GM18502 (cell line): ENCODE measurements at regions not wholly inside any gene's neighbourhood (a gene's known extent, or its start where the extent isn't known, plus 50 kb on each side); places are given as distances from the start of the nearest gene placed in this dataset.

Experiments used
- ATAC-seq: cut with Tn5 transposase; IDR thresholded peaks from one replicate; pipeline ENCODE4 v1.9.1; 2021; ENCODE audit warnings: mild to moderate bottlenecking; ENCODE audit not compliant: unreplicated experiment, poor library complexity

DNA sequence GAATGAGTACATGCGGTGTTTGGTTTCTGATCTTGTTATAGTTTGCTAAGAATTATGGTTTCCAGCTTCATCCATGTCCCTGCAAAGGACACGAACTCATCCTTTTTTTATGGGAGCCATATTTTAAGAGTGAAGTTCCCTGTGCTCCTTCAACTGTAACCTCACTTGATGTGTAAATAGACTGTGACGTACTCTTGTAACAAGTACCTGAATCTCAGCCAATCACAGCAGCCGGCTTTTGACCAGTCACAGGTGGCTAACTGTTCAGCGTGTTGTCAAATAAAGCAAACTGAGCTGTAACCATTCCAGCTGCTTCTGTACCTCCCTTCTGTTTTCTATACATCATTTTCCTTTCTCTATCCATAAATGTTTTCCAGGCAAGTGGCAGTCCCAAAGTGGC, 774.3 kb upstream of the HS6ST1 start:
- no peak for ATAC-seq

DNA sequence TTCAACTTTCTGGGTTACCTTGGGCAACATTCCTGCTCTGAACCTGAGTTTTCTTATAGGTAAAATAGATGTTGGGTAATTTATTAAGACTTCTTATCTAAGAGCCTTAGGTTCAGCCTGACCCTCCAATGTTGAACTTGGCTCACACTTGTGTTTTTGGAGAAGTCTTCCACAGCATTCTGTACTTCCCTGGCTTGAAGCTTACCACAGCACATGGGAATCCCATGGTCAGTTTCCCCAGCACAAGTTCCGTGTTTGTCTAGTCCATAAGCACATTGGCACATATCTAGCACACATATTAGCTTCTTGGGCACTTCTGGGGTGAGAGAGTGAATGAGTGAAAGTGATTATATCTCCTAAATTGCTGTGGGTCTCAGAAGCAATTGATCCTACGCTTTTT, 782.5 kb upstream of the HS6ST1 start:
- ATAC-seq = no peak

DNA sequence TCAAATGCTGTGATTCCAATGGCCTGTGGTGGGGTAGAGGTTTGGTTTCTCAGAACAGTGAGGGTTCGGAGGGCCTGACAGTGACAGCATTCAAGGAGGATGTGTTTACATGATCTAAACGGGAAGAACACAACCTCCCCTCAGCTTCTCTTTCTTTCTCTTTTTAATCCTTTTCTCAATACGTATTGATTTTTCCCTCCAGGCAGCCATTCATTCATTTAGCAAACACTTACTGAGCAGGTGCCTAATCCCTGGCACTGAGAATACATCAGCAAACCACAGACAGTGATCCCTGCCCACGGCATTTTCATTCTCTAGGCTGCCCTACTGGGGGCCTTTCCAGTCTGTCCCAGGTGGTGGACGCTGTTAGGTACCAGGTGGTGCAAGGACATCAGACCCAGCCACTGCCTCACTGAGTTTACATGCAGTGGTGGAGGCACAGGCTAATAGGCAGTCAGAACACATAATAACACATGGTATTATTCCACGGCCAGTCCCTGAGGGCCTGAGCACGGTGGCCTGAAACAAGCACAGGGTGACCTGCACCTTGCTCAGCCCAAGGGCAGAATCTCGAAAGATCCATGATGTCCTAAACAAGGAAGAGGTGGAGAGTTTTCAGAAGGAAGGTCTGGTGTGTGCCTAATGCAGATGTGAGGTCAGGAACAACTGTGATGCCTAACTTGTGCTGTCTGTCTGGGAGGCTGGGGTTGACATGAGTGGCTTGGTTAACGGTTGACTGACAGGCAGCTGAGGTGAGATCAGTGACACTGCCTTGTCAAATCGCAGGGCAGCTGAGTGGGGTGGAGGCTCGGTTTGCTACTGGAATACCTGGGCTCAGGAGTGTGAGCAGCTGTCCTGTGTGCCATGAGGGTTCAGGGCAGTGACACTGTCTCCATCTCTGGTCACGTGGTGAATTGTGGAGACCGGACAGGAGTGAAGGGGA, 785.5 kb upstream of the HS6ST1 start:
- ATAC-seq = no peak

DNA sequence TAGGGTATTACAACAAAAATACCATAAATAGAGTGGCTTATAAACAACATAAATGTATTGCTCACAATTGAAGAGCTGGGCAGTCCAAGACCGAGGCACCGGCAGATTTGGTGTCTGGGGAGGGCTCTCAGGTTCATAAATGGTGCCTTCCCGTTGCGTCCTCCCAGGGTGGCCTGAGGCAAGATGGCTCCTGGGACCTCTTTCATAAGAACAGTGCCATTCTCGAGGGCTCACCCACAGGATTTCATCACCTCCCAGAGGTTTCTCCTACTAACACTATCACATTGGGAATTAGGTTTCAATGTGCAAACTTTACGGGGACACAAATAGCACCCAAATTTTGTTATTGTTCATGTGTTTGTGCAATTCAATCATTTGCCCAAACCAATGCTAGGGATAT, 793.5 kb upstream of the HS6ST1 start:
- ATAC-seq = no peak

DNA sequence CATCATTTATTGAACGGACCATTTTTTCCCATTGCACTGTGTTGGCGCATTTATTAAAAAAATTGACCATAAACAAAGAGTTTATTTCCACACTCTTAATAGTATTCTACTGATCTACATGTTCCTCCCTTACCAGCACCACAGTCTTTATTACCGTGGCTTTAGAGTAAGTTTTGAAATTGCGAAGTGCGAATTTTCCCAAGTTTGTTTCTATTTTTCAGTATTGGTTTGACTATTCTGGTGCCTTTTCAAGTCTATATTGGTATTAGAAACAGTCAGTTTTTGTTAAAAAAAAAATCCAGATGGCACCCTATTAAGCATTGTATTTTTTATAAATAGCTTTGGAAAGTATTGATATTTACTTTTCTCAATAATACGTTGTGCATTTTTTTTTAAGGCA, 795.1 kb upstream of the HS6ST1 start:
- ATAC-seq = no peak

DNA sequence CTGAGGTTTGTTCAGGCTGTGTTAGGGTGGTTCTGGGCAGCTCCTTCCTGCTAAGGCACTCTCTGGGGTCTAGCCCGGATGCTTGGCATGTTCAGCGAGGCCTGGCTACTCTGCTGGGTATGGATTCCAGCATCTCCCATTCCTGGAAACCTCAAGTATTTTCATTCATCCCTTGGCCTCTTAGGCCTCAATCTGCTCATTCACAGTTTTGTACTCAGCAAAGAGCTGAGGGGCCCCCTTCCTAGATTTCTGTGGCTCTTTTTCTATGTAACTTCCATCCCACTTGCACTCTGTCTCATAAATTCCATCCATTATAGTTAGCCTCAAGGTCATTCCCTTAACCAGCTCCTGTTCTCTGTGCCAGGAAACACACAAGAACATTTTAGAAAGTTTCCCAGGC, 798.8 kb upstream of the HS6ST1 start:
- no peak for ATAC-seq

DNA sequence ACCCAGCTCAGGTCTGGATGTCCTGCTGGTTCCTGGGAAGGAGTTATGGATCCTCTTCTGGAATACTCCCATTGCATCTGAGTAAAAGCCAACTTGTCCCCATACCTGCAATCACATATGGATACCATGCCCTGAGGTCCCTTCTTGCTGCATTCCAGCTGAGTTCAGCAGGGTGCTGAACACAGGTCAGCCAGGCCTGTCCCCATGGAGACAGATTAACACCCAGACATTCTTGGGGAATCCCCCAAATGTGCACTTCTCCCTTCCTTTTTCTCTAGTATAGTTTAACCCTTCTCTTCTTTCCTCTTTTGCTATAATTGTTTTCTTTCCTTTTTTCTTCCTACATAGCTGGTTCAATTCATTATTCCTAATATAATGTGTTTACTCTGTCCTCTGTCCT, 799.6 kb upstream of the HS6ST1 start:
- ATAC-seq = no peak

DNA sequence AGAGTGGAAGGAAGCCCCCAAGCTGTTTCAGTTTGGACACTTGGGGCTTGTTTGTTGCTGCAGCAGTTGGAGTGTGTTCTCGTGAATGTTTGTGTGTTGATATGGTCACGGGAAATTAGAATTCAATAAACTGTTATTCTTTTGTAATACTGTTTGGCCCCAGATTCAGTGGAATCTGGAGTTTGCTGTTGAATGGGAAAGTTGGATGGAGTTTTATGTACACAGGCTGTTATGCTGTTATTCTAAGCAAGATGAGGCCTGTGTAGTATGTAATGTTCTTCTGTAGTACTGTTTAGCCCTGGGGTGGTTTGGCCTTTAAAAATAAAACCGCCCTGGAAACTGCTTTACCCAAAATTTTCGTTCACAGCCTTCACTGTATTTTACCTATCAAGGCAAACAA, 810.4 kb upstream of the HS6ST1 start:
- no peak for ATAC-seq

DNA sequence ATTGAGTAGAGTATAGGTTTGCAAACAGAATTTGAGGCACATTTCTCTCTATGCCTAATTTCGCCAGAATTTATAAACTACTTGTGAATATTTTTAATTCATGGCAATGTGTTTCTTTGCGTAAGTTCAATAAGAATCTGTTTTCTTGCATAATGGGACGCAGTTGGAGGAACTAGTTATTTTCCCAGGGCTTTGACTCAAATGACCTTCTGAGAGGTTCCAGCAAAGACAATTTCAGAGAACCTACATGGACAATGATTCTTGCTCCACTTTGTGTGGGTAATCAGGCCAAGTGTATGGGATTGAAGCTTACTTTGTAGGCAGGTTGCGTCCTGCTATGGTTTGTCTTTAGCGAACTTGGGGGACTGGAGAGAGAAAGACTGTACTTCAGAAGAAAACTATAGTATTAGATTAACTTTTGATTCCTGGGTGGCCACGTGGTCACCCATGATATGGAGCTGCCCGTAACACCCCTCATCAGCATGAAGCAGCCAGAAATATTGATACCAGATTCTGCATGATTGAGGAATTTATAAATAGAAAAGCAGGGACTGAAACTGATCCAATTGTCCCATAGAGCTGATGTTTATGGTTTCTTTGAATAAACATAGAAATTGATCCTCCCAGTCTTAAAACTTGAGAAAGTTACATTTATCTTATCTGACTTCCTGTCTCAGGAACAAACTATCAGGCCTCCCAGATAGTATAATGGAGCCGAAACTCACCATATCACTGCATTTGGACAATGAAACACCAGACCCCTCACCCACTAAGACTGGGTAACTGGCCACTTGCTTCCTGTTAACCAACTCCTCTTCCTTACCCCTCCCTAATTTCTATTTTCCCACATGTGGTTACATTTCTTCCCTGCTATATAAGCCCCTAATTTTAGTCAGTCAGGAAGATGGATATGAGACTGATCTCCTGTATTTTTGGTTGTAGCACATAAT, 815.3 kb upstream of the HS6ST1 start:
- ATAC-seq = no peak

DNA sequence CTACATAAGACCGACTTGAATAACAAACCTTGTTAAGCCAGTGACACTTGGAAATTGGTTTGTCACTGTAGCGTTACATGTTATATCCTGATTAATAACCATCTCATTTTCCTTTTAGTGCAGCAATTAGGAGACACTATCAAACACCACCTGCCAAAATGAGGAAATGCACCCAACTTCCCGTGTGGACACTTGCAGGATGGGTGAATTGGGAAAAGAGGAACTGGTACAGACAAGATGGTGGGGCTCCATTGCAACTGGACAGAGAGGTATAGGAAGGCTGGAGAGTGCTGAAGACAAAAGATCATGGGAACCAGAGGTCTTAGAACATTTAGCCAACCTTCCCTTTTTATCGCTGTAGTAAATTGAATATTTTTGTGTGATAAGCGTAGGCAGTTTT, 816.3 kb upstream of the HS6ST1 start:
- no peak for ATAC-seq

DNA sequence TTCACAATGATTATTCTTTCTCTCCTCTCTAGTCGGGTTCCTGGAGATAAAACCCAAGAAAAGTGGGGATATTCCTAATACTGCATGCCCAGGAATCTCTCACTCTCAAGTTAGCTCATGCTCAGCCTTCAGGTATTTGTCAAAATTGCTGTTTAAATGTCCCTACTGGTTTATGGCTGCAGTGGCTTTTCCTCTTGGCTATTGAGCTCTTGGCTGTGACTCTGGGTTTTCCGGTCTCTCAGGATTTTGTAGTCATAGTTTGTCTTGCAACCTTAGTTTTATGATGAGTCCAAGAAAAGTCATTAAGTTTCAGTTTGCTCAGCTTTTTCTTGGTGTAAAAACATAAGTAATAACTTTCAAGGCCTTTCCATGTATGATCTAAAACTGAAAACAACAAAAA, 820.7 kb upstream of the HS6ST1 start:
- ATAC-seq = no peak

DNA sequence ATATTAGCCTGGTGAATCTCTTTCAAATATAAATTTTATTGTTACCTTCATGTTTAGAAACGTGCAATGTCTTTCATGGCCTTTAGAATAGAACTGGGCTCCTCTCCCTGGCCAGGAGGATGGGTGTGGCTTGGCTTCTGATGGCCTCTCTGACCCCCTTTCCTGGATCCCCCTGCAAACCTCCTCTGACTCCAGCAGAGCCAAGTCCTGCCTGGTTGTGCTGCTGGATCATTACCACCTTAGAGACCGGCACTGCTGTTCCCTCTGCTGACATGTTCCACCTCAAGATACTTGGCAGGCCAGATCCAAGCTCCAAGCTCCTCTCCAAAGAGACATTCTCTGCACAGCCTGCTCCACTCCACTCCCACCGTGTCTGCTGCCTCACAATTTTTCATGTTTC, 823.8 kb upstream of the HS6ST1 start:
- no peak for ATAC-seq

DNA sequence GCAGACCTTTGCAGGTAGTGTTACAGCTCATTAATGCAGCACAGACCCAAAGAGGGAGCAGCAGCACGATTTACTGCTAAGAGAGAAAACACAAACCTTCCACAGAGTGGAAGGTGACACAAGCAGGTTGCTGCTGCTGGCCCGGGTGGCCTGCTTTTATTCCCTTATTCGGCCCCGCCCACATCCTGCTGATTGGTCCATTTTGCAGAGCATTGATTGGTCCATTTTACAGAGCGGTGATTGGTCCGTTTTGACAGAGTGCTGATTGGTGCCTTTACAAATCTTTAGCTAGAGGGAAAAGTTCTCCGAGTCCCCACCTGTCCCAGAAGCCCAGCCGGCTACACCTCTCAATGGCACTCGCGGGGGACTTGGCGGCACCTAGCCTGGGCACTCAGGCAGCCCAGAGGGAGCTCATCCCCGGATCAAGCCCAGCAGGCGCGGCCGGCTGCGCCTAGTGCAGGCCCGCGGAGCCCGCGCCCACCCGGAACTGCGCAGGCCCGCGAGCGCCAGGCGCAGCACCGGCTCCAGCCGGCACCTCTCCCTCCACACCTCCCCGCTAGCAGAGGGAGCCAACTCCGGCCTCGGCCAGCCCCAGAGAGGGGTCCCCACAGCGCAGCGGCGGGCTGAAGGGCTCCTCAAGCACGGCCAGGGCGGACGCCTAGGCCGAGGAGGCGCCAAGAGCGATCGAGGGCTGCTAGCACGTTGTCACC, 825.6 kb upstream of the HS6ST1 start:
- ATAC-seq = no peak

DNA sequence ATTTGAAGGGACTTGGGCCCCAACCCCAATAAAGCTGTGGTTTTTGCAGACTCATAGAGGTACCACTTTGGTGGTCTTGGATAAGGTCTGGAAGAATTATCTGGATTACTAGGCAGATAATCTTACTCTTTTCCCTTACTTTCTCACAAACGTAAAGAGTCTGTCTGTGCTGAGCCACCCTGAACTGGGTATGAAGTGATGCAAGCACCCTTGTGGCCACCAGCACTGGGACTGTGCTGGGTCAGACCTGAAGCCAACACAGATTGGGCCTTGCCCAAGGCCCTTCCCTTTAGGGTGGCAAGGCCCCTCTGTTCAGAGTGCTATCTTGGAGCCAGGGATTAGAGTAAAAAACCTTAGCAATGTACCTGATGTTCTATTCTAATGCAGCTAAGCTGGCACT, 827.0 kb upstream of the RAB6C start:
- no peak for ATAC-seq

DNA sequence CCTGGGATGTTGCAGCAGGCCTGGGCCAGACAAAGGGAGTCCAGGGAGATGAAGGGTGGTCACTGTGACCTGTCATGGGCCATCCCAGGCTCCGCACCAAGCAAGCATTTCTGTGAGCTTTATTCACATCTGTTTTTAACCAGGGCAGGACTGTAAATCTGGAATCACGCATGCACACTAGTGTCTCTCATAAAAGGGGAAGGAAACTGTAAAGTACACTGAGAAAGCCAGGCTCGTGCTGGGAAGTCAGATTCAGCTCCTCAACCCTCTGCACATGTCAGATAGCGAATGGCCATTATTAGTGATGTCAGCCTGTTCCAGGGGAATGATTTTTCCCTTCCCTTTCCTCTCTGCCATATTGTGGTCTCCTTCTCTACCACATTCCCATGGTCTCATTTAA, 818.6 kb upstream of the RAB6C start:
- no peak for ATAC-seq

DNA sequence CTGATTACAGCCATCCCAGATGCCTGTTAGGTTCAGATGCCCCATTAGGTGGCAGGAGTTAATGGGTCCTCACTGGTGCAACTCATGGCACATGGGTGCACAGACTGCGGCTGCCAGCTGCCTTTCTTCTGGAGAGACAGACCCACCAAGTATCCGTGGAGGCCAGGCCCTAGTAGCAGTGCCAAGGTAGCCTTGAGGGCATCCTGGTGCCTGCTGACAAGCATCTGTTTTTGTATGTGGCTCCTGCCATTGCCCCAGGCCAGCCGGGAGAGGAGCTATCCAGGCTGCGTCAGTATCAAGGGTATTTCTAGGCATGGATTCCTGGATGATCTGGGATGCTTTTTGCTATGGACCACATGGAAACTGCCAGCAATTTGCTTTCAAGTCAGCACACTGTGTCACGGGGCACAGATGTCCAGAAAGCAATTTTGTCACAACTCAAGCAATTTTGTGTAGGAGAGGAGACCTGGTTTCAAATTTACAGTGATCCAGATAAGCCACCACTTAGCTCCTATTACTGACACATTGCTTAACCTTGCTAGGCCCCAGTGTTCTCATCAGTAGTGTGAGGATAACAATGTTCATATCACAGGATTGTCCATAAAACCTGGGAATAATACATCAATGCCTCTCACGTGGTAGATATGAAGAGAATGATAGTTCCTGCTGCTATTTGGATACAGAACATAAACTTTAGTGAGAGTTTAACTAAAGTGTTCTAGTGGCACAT, 815.1 kb upstream of the RAB6C start:
- ATAC-seq = no peak

DNA sequence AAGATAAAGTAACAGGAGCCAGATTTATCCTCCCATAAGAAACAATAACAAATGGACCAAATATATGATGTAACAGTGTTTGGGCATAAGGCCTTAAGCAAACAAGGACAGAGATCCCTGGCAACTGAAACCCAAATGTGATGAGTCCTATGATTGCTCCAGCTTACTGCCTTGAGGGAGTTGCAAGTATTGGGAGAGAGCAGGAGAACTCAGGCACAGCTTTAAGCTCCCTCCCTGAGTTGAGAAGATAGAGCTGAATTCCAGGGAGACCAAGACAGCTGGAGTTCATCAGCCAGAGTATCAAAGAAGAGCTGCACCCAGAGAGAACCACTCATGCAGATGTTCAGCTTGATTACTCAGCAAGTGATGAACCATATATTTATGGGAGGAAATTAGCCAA, 814.5 kb upstream of the RAB6C start:
- no peak for ATAC-seq

DNA sequence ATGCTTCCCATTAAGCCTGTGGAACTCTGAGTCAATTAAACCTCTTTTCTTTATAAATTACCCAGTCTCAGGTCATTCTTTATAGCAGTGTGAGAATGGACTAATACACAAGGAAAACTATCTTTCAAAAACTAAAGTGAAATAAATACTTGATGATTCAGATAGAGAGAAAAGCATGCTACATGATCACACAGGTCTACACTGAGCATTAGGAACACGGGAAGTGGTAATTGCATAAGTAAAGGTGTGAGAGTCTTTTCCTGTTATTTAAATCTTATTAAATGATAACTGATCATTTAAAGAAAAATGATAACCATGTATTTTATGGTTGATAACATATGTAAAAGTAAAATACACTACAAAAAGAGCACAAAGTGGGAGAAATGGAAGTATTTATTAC, 812.0 kb upstream of the RAB6C start:
- no peak for ATAC-seq

DNA sequence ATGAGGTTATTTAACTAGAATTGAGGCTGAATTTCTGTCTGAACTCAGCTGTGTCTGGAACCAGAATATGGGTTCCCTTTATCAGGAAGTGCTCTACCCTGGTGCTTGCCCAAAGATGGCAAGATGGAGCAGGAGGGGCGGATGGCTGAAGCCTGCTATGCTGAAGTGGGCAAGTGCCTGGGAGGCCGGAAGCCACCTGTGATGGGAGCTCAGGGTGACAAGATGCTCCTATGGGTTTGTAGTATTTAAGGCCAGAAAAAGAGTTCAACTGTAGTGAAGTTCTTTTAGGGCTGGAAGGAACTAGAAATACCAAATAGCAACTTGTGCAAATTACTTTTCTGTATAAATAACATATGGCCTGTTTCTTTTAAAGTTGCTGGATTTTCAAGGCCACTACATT, 808.9 kb upstream of the RAB6C start:
- ATAC-seq = no peak

DNA sequence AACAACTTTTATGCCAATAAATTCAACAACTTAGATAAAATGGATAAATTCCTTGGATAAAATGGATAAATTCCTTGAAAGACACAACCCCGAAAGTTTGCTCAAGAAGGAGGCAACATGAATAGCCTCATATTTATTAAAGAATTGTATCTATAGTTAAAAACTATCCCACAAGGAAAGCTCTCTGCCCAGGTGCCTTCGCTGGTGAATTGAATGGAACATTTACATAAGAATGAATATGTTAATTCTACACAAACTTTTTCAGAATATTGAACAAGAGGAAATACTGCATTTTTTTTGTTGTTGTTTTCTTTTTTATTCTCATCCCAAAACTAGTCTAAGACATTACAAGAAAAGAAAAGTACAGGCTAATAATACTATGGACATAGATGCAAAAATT, 805.3 kb upstream of the RAB6C start:
- no peak for ATAC-seq
